ENCODE measurements at regions not wholly inside any gene's neighbourhood (a gene's known extent, or its start where the extent isn't known, plus 50 kb on each side); places are given as distances from the start of the nearest gene placed in this dataset.
A peak's percentile ranks its signal among the peaks of the same experiment; 100 is the strongest.

- DNase-seq (ENCODE audit: insufficient read length, low spot score) (no peak), FAIRE-seq (no peak)
- TF ChIP-seq CTCF (IDR thresholded peaks at IDR 0.05; ENCODE audit: insufficient read depth, missing control alignments), result no peak
Observed at GRCh38 chr22:27089264-27089663, 431.9 kb downstream of the MIAT start.

GRCh38 chr22:27090611-27091011, 433.2 kb downstream of the MIAT start:
- no peak for TF ChIP-seq CTCF (IDR thresholded peaks at IDR 0.05; ENCODE audit: insufficient read depth, missing control alignments)
- DNase-seq (ENCODE audit: insufficient read length, low spot score) (no peak), FAIRE-seq (no peak)

- TF ChIP-seq CTCF (IDR thresholded peaks at IDR 0.05; ENCODE audit: insufficient read depth, missing control alignments), result no peak
- FAIRE-seq (no peak), DNase-seq (ENCODE audit: insufficient read length, low spot score) (no peak)
Observed at GRCh38 chr22:27093422-27093821, 436.0 kb downstream of the MIAT start.

GRCh38 chr22:27094633-27095308, 437.4 kb downstream of the MIAT start:
- TF ChIP-seq CTCF (IDR thresholded peaks at IDR 0.05; ENCODE audit: insufficient read depth, missing control alignments), result no peak
- DNase-seq (ENCODE audit: insufficient read length, low spot score), result no peak
- FAIRE-seq, result no peak

GRCh38 chr22:27097506-27097905, 440.1 kb downstream of the MIAT start:
- DNase-seq (ENCODE audit: insufficient read length, low spot score) (peak; percentile 24), FAIRE-seq (no peak)
- no peak for TF ChIP-seq CTCF (IDR thresholded peaks at IDR 0.05; ENCODE audit: insufficient read depth, missing control alignments)

- no peak for FAIRE-seq
- TF ChIP-seq CTCF (IDR thresholded peaks at IDR 0.05; ENCODE audit: insufficient read depth, missing control alignments), result no peak
- DNase-seq (ENCODE audit: insufficient read length, low spot score), result no peak
Observed at GRCh38 chr22:27097933-27098332, 440.5 kb downstream of the MIAT start.

- FAIRE-seq (no peak), DNase-seq (ENCODE audit: insufficient read length, low spot score) (no peak)
- TF ChIP-seq CTCF (IDR thresholded peaks at IDR 0.05; ENCODE audit: insufficient read depth, missing control alignments), result no peak
Observed at GRCh38 chr22:27099946-27100722, 442.7 kb downstream of the MIAT start.

Measured in D721Med (cell line).